D341Med (cell line): ENCODE measurements at regions not wholly inside any gene's neighbourhood (a gene's known extent, or its start where the extent isn't known, plus 50 kb on each side); places are given as distances from the start of the nearest gene placed in this dataset.

Experiments
- DNase-seq: peaks from one replicate; pipeline ENCODE4 v3.0.0; 2012; ENCODE audit warnings: low spot score

GRCh38 chr9:30673132-30673531 is 1711.3 kb upstream of the ACO1 start:
- DNase-seq: no peak

- no peak for DNase-seq
Measured at GRCh38 chr9:30676651-30677050, 1707.8 kb upstream of the ACO1 start.

GRCh38 chr9:30677221-30677620 is 1707.2 kb upstream of the ACO1 start:
- no peak for DNase-seq

- no peak for DNase-seq
Measured at GRCh38 chr9:30688801-30689200, 1695.6 kb upstream of the ACO1 start.

- no peak for DNase-seq
Measured at GRCh38 chr9:30697958-30698357, 1686.5 kb upstream of the ACO1 start.

GRCh38 chr9:30711591-30711990 is 1672.9 kb upstream of the ACO1 start:
- no peak for DNase-seq

GRCh38 chr9:30713243-30713642 is 1671.2 kb upstream of the ACO1 start:
- DNase-seq: no peak

- DNase-seq: no peak
Measured at GRCh38 chr9:30714389-30714788, 1670.1 kb upstream of the ACO1 start.

- DNase-seq: no peak
Measured at GRCh38 chr9:30718483-30718882, 1666.0 kb upstream of the ACO1 start.

- DNase-seq: no peak
Measured at GRCh38 chr9:30722065-30722464, 1662.4 kb upstream of the ACO1 start.

GRCh38 chr9:30723656-30724055 is 1660.8 kb upstream of the ACO1 start:
- no peak for DNase-seq

- no peak for DNase-seq
Measured at GRCh38 chr9:30732060-30732459, 1652.4 kb upstream of the ACO1 start.

GRCh38 chr9:30744871-30745270 is 1639.6 kb upstream of the ACO1 start:
- no peak for DNase-seq

- DNase-seq: no peak
Measured at GRCh38 chr9:30746589-30746988, 1637.9 kb upstream of the ACO1 start.

- DNase-seq: no peak
Measured at GRCh38 chr9:30757723-30758122, 1626.7 kb upstream of the ACO1 start.

- no peak for DNase-seq
Measured at GRCh38 chr9:30758726-30759446, 1625.6 kb upstream of the ACO1 start.

GRCh38 chr9:30765318-30765717 is 1619.1 kb upstream of the ACO1 start:
- no peak for DNase-seq

- no peak for DNase-seq
Measured at GRCh38 chr9:30771163-30771708, 1613.2 kb upstream of the ACO1 start.

- no peak for DNase-seq
Measured at GRCh38 chr9:30771760-30772159, 1612.7 kb upstream of the ACO1 start.

- no peak for DNase-seq
Measured at GRCh38 chr9:30773427-30773826, 1611.0 kb upstream of the ACO1 start.

- DNase-seq: no peak
Measured at GRCh38 chr9:30774326-30774725, 1610.1 kb upstream of the ACO1 start.

- DNase-seq: no peak
Measured at GRCh38 chr9:30775236-30775635, 1609.2 kb upstream of the ACO1 start.

- no peak for DNase-seq
Measured at GRCh38 chr9:30796764-30797163, 1587.7 kb upstream of the ACO1 start.

GRCh38 chr9:30799527-30800101 is 1584.8 kb upstream of the ACO1 start:
- no peak for DNase-seq
